Esophagus (tissue), 2 donors: ENCODE measurements at regions not wholly inside any gene's neighbourhood (a gene's known extent, or its start where the extent isn't known, plus 50 kb on each side); places are given as distances from the start of the nearest gene placed in this dataset.

ENCODE experiments used
- H3K27ac ChIP-seq, 2 donors: one replicate each; pipeline ENCODE4 v1.5.1; 2013; ENCODE audit warnings: low read depth in 2 of 2, mild to moderate bottlenecking in 2 of 2, inconsistent platforms in 1 of 2, low read length in 1 of 2, moderate library complexity in 1 of 2
- H3K27me3 ChIP-seq, 2 donors: one replicate each; pipeline ENCODE4 v1.6.1; 2013; ENCODE audit warnings: low read length in 2 of 2, control low read depth in 1 of 2, mild to moderate bottlenecking in 1 of 2; ENCODE audit not compliant: insufficient read depth in 2 of 2, control insufficient read depth in 1 of 2
- H3K36me3 ChIP-seq, 2 donors: one replicate each; pipeline ENCODE4 v1.6.1; 2013; ENCODE audit warnings: low read length in 1 of 2; ENCODE audit not compliant: control insufficient read depth in 2 of 2, insufficient read depth in 2 of 2
- H3K4me1 ChIP-seq, 2 donors: one replicate each; pipeline ENCODE4 v1.6.1; 2013; ENCODE audit warnings: low read length in 1 of 2; ENCODE audit not compliant: control insufficient read depth in 2 of 2, insufficient read depth in 2 of 2
- H3K4me3 ChIP-seq, 2 donors: one replicate each; pipeline ENCODE4 v1.5.1; 2013; ENCODE audit warnings: low read length in 2 of 2, mild to moderate bottlenecking in 2 of 2, low read depth in 1 of 2, moderate library complexity in 1 of 2
- H3K9me3 ChIP-seq, 2 donors: one replicate each; pipeline ENCODE4 v1.6.1; 2013; ENCODE audit warnings: mild to moderate bottlenecking in 2 of 2, low read depth in 1 of 2, low read length in 1 of 2, moderate library complexity in 1 of 2; ENCODE audit not compliant: control insufficient read depth in 2 of 2, insufficient read depth in 1 of 2
- WGBS, 2 donors: extraction: QIAGEN DNeasy Blood & Tissue Kit; methylation state at CpG; one replicate each; pipeline ENCODE4 v1.1.7; 2013; 5-methylcytosine and 5-hydroxymethylcytosine counted together
- donor health status: healthy with polysubstance abuse.
- donor health status: Bipolar disorder and iron deficiency.

GRCh38 chr1:220348211-220348610 lies 76.0 kb upstream of the RAB3GAP2 start:
- Histone ChIP-seq H3K27ac (no peak overlapping the region), H3K9me3 (no peaks in the 10 kb centered on the region), H3K36me3 (no peaks in the 10 kb centered on the region), H3K27me3 (no peaks in the 10 kb centered on the region), H3K4me1 (no peaks in the 10 kb centered on the region), H3K4me3 (no peak overlapping the region)
- WGBS, 2 donors, result 78 to 87% methylated on average over 7 of the region's 7 CpGs

- H3K9me3 ChIP-seq, result no peaks in the 10 kb centered on the region
- H3K36me3 ChIP-seq, result no peaks in the 10 kb centered on the region
- no peaks in the 10 kb centered on the region for H3K27me3 ChIP-seq
- no peak overlapping the region for H3K27ac ChIP-seq
- WGBS, 2 donors, result 81 to 87% methylated on average over 8 of the region's 8 CpGs
- H3K4me3 ChIP-seq, result no peak overlapping the region
- H3K4me1 ChIP-seq, result no peaks in the 10 kb centered on the region
Observed at GRCh38 chr1:220347654-220348175, 75.5 kb upstream of the RAB3GAP2 start.

GRCh38 chr1:220344745-220345144 lies 72.5 kb upstream of the RAB3GAP2 start:
- no peak overlapping the region for H3K4me3 ChIP-seq
- H3K36me3 ChIP-seq, result no peaks in the 10 kb centered on the region
- no peak overlapping the region for H3K27ac ChIP-seq
- H3K9me3 ChIP-seq, result no peaks in the 10 kb centered on the region
- 76 to 82% methylated on average over 3 of the region's 3 CpGs for WGBS, 2 donors
- H3K4me1 ChIP-seq, result no peaks in the 10 kb centered on the region
- no peaks in the 10 kb centered on the region for H3K27me3 ChIP-seq

GRCh38 chr1:220342853-220343252 lies 70.6 kb upstream of the RAB3GAP2 start:
- 79 to 90% methylated on average over 5 of the region's 5 CpGs for WGBS, 2 donors
- Histone ChIP-seq H3K27me3 (no peaks in the 10 kb centered on the region), H3K36me3 (no peaks in the 10 kb centered on the region), H3K4me3 (no peak overlapping the region), H3K9me3 (no peaks in the 10 kb centered on the region), H3K4me1 (no peaks in the 10 kb centered on the region), H3K27ac (no peak overlapping the region)

GRCh38 chr1:220341126-220341525 lies 68.9 kb upstream of the RAB3GAP2 start:
- Histone ChIP-seq H3K27ac (no peak overlapping the region), H3K9me3 (no peaks in the 10 kb centered on the region), H3K4me1 (peaks cover 0 to 7% of the 10 kb centered on the region in 2 donors), H3K27me3 (no peaks in the 10 kb centered on the region), H3K36me3 (no peaks in the 10 kb centered on the region), H3K4me3 (no peak overlapping the region)
- 52 to 74% methylated on average over 1 of the region's 1 CpG for WGBS, 2 donors

GRCh38 chr1:220339581-220339980 lies 67.3 kb upstream of the RAB3GAP2 start:
- no peak overlapping the region for H3K27ac ChIP-seq
- peaks cover 0 to 7% of the 10 kb centered on the region in 2 donors for H3K4me1 ChIP-seq
- H3K9me3 ChIP-seq, result no peaks in the 10 kb centered on the region
- H3K27me3 ChIP-seq, result no peaks in the 10 kb centered on the region
- H3K4me3 ChIP-seq, result no peak overlapping the region
- no peaks in the 10 kb centered on the region for H3K36me3 ChIP-seq
- 89 to 100% methylated on average over 1 of the region's 1 CpG for WGBS, 2 donors

GRCh38 chr1:220338759-220339158 lies 66.5 kb upstream of the RAB3GAP2 start:
- Histone ChIP-seq H3K36me3 (no peaks in the 10 kb centered on the region), H3K4me1 (peaks cover 0 to 7% of the 10 kb centered on the region in 2 donors), H3K9me3 (no peaks in the 10 kb centered on the region), H3K4me3 (no peak overlapping the region), H3K27me3 (no peaks in the 10 kb centered on the region), H3K27ac (no peak overlapping the region)
- WGBS, 2 donors, result 95 to 97% methylated on average over 1 of the region's 1 CpG

- Histone ChIP-seq H3K9me3 (no peaks in the 10 kb centered on the region), H3K27me3 (no peaks in the 10 kb centered on the region), H3K36me3 (no peaks in the 10 kb centered on the region), H3K4me1 (peaks cover 0 to 7% of the 10 kb centered on the region in 2 donors), H3K27ac (peak overlapping the region; percentile 65 to 74), H3K4me3 (no peak overlapping the region)
- WGBS, 2 donors, result 50 to 58% methylated on average over 6 of the region's 6 CpGs
Observed at GRCh38 chr1:220336391-220337031, 64.3 kb upstream of the RAB3GAP2 start.

GRCh38 chr1:220335668-220336067 lies 63.4 kb upstream of the RAB3GAP2 start:
- Histone ChIP-seq H3K4me3 (no peak overlapping the region), H3K36me3 (no peaks in the 10 kb centered on the region), H3K27me3 (no peaks in the 10 kb centered on the region), H3K4me1 (peaks cover 0 to 7% of the 10 kb centered on the region in 2 donors), H3K9me3 (no peaks in the 10 kb centered on the region), H3K27ac (no peak overlapping the region)
- WGBS, 2 donors, result 51 to 58% methylated on average over 4 of the region's 4 CpGs

- Histone ChIP-seq H3K9me3 (no peaks in the 10 kb centered on the region), H3K4me3 (no peak overlapping the region), H3K4me1 (no peaks in the 10 kb centered on the region), H3K36me3 (no peaks in the 10 kb centered on the region), H3K27me3 (no peaks in the 10 kb centered on the region), H3K27ac (no peak overlapping the region)
- WGBS, 2 donors, result 73 to 79% methylated on average over 1 of the region's 1 CpG
Observed at GRCh38 chr1:220331318-220331717, 59.1 kb upstream of the RAB3GAP2 start.
